GM12878 (cell line): ENCODE measurements at regions not wholly inside any gene's neighbourhood (a gene's known extent, or its start where the extent isn't known, plus 50 kb on each side); places are given as distances from the start of the nearest gene placed in this dataset.

Experiments used
- ATAC-seq: fragments of 200-7000 bp; cut with Tn5 transposase; 3 replicates; pipeline ENCODE4 v1.9.1; 2020; ENCODE audit warnings: mild to moderate bottlenecking, moderate library complexity
- BruUV-seq: library from RNA; stranded (reverse); fragments of 400-500 nt; replicated peaks from 2 replicates; lab custom pipeline; 2021; lab: Mats Ljungman, UMichigan
- CTCF ChIA-PET: fragments of 300-600 bp; sonication (Branson Sonifier 250); formaldehyde crosslinking; extraction: SDS; loops from one replicate; lab custom pipeline; 2021; ENCODE audit warnings: inconsistent platforms; lab: Yijun Ruan, JAX
- POLR2A ChIA-PET: fragments of 350-600 bp; formaldehyde crosslinking; extraction: SDS; loops from one replicate; lab custom pipeline; 2021; ENCODE audit warnings: inconsistent platforms; lab: Charles Lee
- RAD21 ChIA-PET: fragments of 300-600 bp; sonication (Branson Sonifier 250); formaldehyde crosslinking; loops from one replicate; lab custom pipeline; 2023; ENCODE audit warnings: antibody characterized with exemption; ENCODE audit not compliant: unreplicated experiment; lab: Charles Lee
- SMC1A ChIA-PET: fragments of 300-600 bp; sonication (Branson Sonifier 250); formaldehyde crosslinking; loops from one replicate; lab custom pipeline; 2023; ENCODE audit not compliant: unreplicated experiment, uncharacterized antibody; lab: Charles Lee
- DNase-seq: peaks from one replicate; pipeline ENCODE4 v3.0.0-alpha.2; 2011; ENCODE audit warnings: low read depth, low spot score
- FAIRE-seq: peaks from 3 replicates; lab custom pipeline; 2011; peaks lifted over from hg19 to GRCh38; lab: Jason Lieb, UNC
- H2AFZ ChIP-seq: 2 replicates; pipeline ENCODE4 v1.6.0; 2011; ENCODE audit warnings: low read depth, low read length, control low read depth; ENCODE audit not compliant: control insufficient read depth
- H3K27ac ChIP-seq: 2 replicates; pipeline ENCODE4 v1.5.1; 2011; ENCODE audit warnings: control low read depth; ENCODE audit not compliant: control insufficient read depth, insufficient read depth
- H3K27me3 ChIP-seq, 2 experiments: replicated peaks in 1 of 2; 2 replicates each; pipeline versions ENCODE4 v1.6.0 to v1.6.1; 2011; ENCODE audit warnings: low read length in 1 of 2; ENCODE audit not compliant: control insufficient read depth in 2 of 2, insufficient read depth in 2 of 2
- H3K36me3 ChIP-seq, 2 experiments: 2 replicates each; pipeline ENCODE4 v1.5.1; 2011; ENCODE audit warnings: low read length in 1 of 2; ENCODE audit not compliant: control insufficient read depth in 2 of 2, insufficient read depth in 2 of 2
- H3K4me1 ChIP-seq: 2 replicates; pipeline ENCODE4 v1.6.1; 2011; ENCODE audit warnings: mild to moderate bottlenecking, low read length, moderate library complexity, mixed read lengths; ENCODE audit not compliant: control insufficient read depth, insufficient read depth
- H3K4me2 ChIP-seq: 2 replicates; pipeline ENCODE4 v1.6.0; 2011; ENCODE audit warnings: control low read depth; ENCODE audit not compliant: control insufficient read depth, insufficient read depth
- H3K4me3 ChIP-seq: fragments of 200-600 bp; sonication (generic); 2 replicates; pipeline ENCODE4 v1.5.1; 2016
- H3K79me2 ChIP-seq: 2 replicates; pipeline ENCODE4 v1.6.0; 2011; ENCODE audit warnings: low read length; ENCODE audit not compliant: control insufficient read depth, insufficient read depth
- H3K9ac ChIP-seq: 2 replicates; pipeline ENCODE4 v1.8.0; 2011; ENCODE audit warnings: low read length, control low read depth, mixed read lengths; ENCODE audit not compliant: control insufficient read depth, insufficient read depth
- H3K9me3 ChIP-seq: replicated peaks from 3 replicates; pipeline ENCODE4 v1.5.1; 2011; ENCODE audit warnings: mild to moderate bottlenecking, low read length; ENCODE audit not compliant: control insufficient read depth, insufficient read depth
- H4K20me1 ChIP-seq: 2 replicates; pipeline ENCODE4 v1.6.0; 2011; ENCODE audit not compliant: control insufficient read depth, insufficient read depth
- BRCA1 ChIP-seq: IDR thresholded peaks from 2 replicates; pipeline ENCODE4 v1.6.1; 2011; ENCODE audit warnings: low read depth, low read length, improper control_type of control experiment
- CHD2 ChIP-seq: IDR thresholded peaks from 2 replicates; pipeline ENCODE4 v1.6.1; 2011; ENCODE audit warnings: low read depth, low read length, improper control_type of control experiment, borderline replicate concordance
- GABPA ChIP-seq: IDR thresholded peaks from 2 replicates; pipeline ENCODE4 v1.6.1; 2014; ENCODE audit warnings: antibody characterized with exemption, low read depth, mild to moderate bottlenecking, inconsistent platforms
- HDGF ChIP-seq: fragments of 450-650 bp; IDR thresholded peaks from 2 replicates; pipeline ENCODE4 v1.6.1; 2016; ENCODE audit warnings: antibody characterized with exemption
- NFXL1 ChIP-seq: fragments of 450-650 bp; IDR thresholded peaks from 2 replicates; pipeline ENCODE4 v1.6.1; 2017; ENCODE audit warnings: antibody characterized with exemption, mild to moderate bottlenecking, borderline replicate concordance
- RBBP5 ChIP-seq: fragments of 200-600 bp; sonication (generic); conservative IDR thresholded peaks from 2 replicates; pipeline ENCODE4 v1.6.1; 2016
- REST ChIP-seq: IDR thresholded peaks from 2 replicates; pipeline ENCODE4 v1.6.1; 2012; ENCODE audit warnings: mild to moderate bottlenecking, low read depth, low read length
- SP1 ChIP-seq: IDR thresholded peaks from one replicate; pipeline ENCODE4 v1.6.1; 2011; ENCODE audit warnings: low read depth, low read length
- USF1 ChIP-seq: IDR thresholded peaks from 2 replicates; pipeline ENCODE4 v1.6.1; 2011; ENCODE audit warnings: borderline replicate concordance, low read depth, mild to moderate bottlenecking, moderate library complexity, mixed read lengths, low read length; ENCODE audit not compliant: insufficient read depth; ENCODE audit errors: extremely low read length
- ZNF622 ChIP-seq: fragments of 450-650 bp; IDR thresholded peaks from 2 replicates; pipeline ENCODE4 v1.6.1; 2017; ENCODE audit warnings: mild to moderate bottlenecking, inconsistent platforms
- WGBS: methylation state at CpG from one replicate; pipeline ENCODE4 v1.1.6; 2016; ENCODE audit warnings: low lambda C conversion rate; ENCODE audit not compliant: insufficient replicate concordance, insufficient coverage; ENCODE audit errors: missing lambda C conversion rate; 5-methylcytosine and 5-hydroxymethylcytosine counted together
- in situ Hi-C: fragments of 300-500 bp; cut with MboI; formaldehyde crosslinking; loops from 9 replicates; pipeline ENCODE4 v1.14.3; 2018; ENCODE audit warnings: mixed read lengths
- intact Hi-C: fragments of 100-400 bp; cut with micrococcal nuclease; formaldehyde crosslinking; loops from one replicate; pipeline ENCODE4 v1.14.2; 2022; ENCODE audit not compliant: unreplicated experiment

DNA sequence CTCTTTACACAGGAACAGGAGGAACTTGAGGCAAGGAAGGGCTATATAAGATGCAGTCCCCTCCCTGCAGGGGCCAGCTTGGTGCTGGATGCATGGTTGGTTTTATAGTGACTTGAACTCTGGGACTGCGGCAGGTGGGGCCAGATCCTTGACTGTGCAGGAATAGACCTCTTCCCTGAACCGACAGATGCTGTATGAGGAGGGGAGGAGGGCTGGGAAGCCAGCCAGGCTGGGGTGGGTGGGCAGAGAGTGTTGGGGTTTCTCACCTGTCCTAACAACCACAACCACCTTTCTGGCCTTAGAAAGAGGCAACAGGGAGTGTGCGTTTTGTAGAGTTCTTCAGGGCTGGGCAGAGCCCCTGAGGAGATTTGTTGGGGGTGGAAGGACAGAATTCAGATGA lies 798.1 kb downstream of the KCNJ18 start:
- ChIA-PET CTCF (no interaction called here), SMC1A (no interaction called here), RAD21 (no interaction called here), POLR2A (no interaction called here)
- no peak overlapping the region for H3K4me3 ChIP-seq
- WGBS = 10% methylated on average over 3 of the region's 3 CpGs
- ATAC-seq (no peak), FAIRE-seq (no peak), DNase-seq (no peak)
- no peak overlapping the region for H2AFZ ChIP-seq
- H3K9me3 ChIP-seq = no peaks in the 10 kb centered on the region; the same call in 2 of the 3 replicates
- no peaks in the 10 kb centered on the region for H4K20me1 ChIP-seq
- H3K27ac ChIP-seq = no peak overlapping the region
- in situ Hi-C loops = loop anchor here (25.0 kb wide), 3 partner anchors 178 to 1178 kb away; no protein-coding TSS in a partner anchor
- no peak overlapping the region for H3K4me2 ChIP-seq
- intact Hi-C loops = no loop called here
- H3K36me3 ChIP-seq = no peaks in the 10 kb centered on the region
- TF ChIP-seq HDGF = no peak
- no peak for TF ChIP-seq USF1
- no peak for TF ChIP-seq RBBP5
- no peak for TF ChIP-seq BRCA1
- no peak for TF ChIP-seq GABPA
- TF ChIP-seq NFXL1 = no peak
- no peak for TF ChIP-seq REST
- no peak for TF ChIP-seq ZNF622
- no peak for TF ChIP-seq CHD2
- TF ChIP-seq SP1 = no peak
- no peaks in the 10 kb centered on the region for H3K27me3 ChIP-seq
- no peak overlapping the region for H3K9ac ChIP-seq
- no TSS peak for BruUV-seq
- no peaks in the 10 kb centered on the region for H3K4me1 ChIP-seq
- H3K79me2 ChIP-seq = no peaks in the 10 kb centered on the region
